DND-41 (cell line): ENCODE measurements at regions not wholly inside any gene's neighbourhood (a gene's known extent, or its start where the extent isn't known, plus 50 kb on each side); places are given as distances from the start of the nearest gene placed in this dataset.

Source experiments
- ATAC-seq: fragments of 200-7000 bp; cut with Tn5 transposase; 3 replicates; pipeline ENCODE4 v1.9.1; 2021; ENCODE audit warnings: low read depth; ENCODE audit not compliant: insufficient read depth
- DNase-seq: peaks from one replicate; pipeline ENCODE4 v3.0.0-alpha.2; 2020
- H2AFZ ChIP-seq: 2 replicates; pipeline ENCODE4 v1.6.0; 2012; ENCODE audit warnings: low read depth, low read length
- H3K27ac ChIP-seq: 2 replicates; pipeline ENCODE4 v1.5.1; 2012; ENCODE audit warnings: low read length, inconsistent platforms
- H3K27me3 ChIP-seq: fragments of 200-600 bp; sonication (generic); 2 replicates; pipeline ENCODE4 v1.6.0; 2012; ENCODE audit warnings: low read length, mild to moderate bottlenecking, inconsistent platforms; ENCODE audit not compliant: insufficient read depth, poor library complexity
- H3K36me3 ChIP-seq: 2 replicates; pipeline ENCODE4 v1.5.1; 2012; ENCODE audit warnings: low read length, inconsistent platforms; ENCODE audit not compliant: insufficient read depth
- H3K4me1 ChIP-seq: 2 replicates; pipeline ENCODE4 v1.5.1; 2012; ENCODE audit warnings: mild to moderate bottlenecking, low read length; ENCODE audit not compliant: insufficient read depth
- H3K4me2 ChIP-seq: 2 replicates; pipeline ENCODE4 v1.6.0; 2012; ENCODE audit warnings: mild to moderate bottlenecking, moderate library complexity, low read length, inconsistent platforms; ENCODE audit not compliant: insufficient read depth
- H3K4me3 ChIP-seq, 2 experiments: fragments of 200-600 bp in 1 of 2; shearing (Covaris generic) in 1 of 2; 2 replicates each; pipeline ENCODE4 v1.5.1; 2012 to 2016; ENCODE audit warnings: inconsistent platforms in 2 of 2, low read length in 2 of 2, mild to moderate bottlenecking in 2 of 2, low read depth in 1 of 2, moderate library complexity in 1 of 2
- H3K79me2 ChIP-seq: 2 replicates; pipeline ENCODE4 v1.6.0; 2012; ENCODE audit warnings: low read length, inconsistent platforms; ENCODE audit not compliant: insufficient read depth
- H3K9ac ChIP-seq: 2 replicates; pipeline ENCODE4 v1.6.0; 2012; ENCODE audit warnings: low read depth, mild to moderate bottlenecking, inconsistent platforms, low read length, moderate library complexity
- H3K9me3 ChIP-seq: 2 replicates; pipeline ENCODE4 v1.5.1; 2012; ENCODE audit warnings: low read length, moderate library complexity, mild to moderate bottlenecking, inconsistent platforms; ENCODE audit not compliant: insufficient read depth, severe bottlenecking
- H4K20me1 ChIP-seq: 2 replicates; pipeline ENCODE4 v1.6.0; 2012; ENCODE audit warnings: low read length; ENCODE audit not compliant: insufficient read depth
- CTCF ChIP-seq: IDR thresholded peaks from 2 replicates; pipeline ENCODE4 v1.5.1; 2012; ENCODE audit warnings: borderline replicate concordance, low read length, moderate library complexity, mild to moderate bottlenecking; ENCODE audit not compliant: poor library complexity, severe bottlenecking; ENCODE audit errors: extremely low read depth
- EZH2 ChIP-seq: IDR thresholded peaks from 3 replicates; pipeline ENCODE4 v1.6.1; 2012; ENCODE audit warnings: borderline replicate concordance, low read depth, mild to moderate bottlenecking, moderate library complexity, low read length, inconsistent platforms; ENCODE audit not compliant: severe bottlenecking

GRCh38 chr17:77609553-77610517 is 348.7 kb upstream of the TNRC6C start:
- peak; percentile 69 for DNase-seq
- H2AFZ ChIP-seq: no peak overlapping the region; the same call in 1 of the 2 replicates

GRCh38 chr17:77610518-77610893 is 348.0 kb upstream of the TNRC6C start:
- no peak for TF ChIP-seq EZH2
- TF ChIP-seq CTCF: no peak
- peaks cover 13% of the 10 kb centered on the region for H3K4me1 ChIP-seq
- H2AFZ ChIP-seq: no peak overlapping the region
- no peak overlapping the region for H3K27ac ChIP-seq
- peak; percentile 36; the same call in 2 of the 3 replicates for ATAC-seq
- H3K9me3 ChIP-seq: no peaks in the 10 kb centered on the region
- H4K20me1 ChIP-seq: no peaks in the 10 kb centered on the region
- H3K27me3 ChIP-seq: no peaks in the 10 kb centered on the region
- H3K36me3 ChIP-seq: no peaks in the 10 kb centered on the region
- H3K9ac ChIP-seq: no peak overlapping the region
- H3K4me3 ChIP-seq: no peak overlapping the region
- DNase-seq: no peak
- H3K79me2 ChIP-seq: no peaks in the 10 kb centered on the region
- H3K4me2 ChIP-seq: no peak overlapping the region

More at GRCh38 chr17:77609553-77610517, 348.7 kb upstream of the TNRC6C start:
- ATAC-seq: peak; percentile 90
- Histone ChIP-seq H3K4me3 (no peak overlapping the region), H3K9me3 (no peaks in the 10 kb centered on the region), H3K27me3 (no peaks in the 10 kb centered on the region), H4K20me1 (no peaks in the 10 kb centered on the region), H3K4me2 (no peak overlapping the region), H3K27ac (no peak overlapping the region), H3K79me2 (no peaks in the 10 kb centered on the region), H3K36me3 (no peaks in the 10 kb centered on the region), H3K9ac (no peak overlapping the region), H3K4me1 (peaks cover 13% of the 10 kb centered on the region)
- no peak for TF ChIP-seq CTCF
- no peak for TF ChIP-seq EZH2

- Histone ChIP-seq H3K27me3 (no peaks in the 10 kb centered on the region), H2AFZ (no peak overlapping the region), H3K36me3 (no peaks in the 10 kb centered on the region), H3K9me3 (no peaks in the 10 kb centered on the region), H4K20me1 (no peaks in the 10 kb centered on the region), H3K9ac (no peak overlapping the region), H3K79me2 (no peaks in the 10 kb centered on the region), H3K4me1 (peaks cover 13% of the 10 kb centered on the region), H3K4me2 (no peak overlapping the region), H3K27ac (no peak overlapping the region), H3K4me3 (no peak overlapping the region)
- TF ChIP-seq EZH2 (no peak), CTCF (no peak)
- ATAC-seq: no peak
- DNase-seq: no peak
Measured at GRCh38 chr17:77610972-77611521, 347.5 kb upstream of the TNRC6C start.
